Suppressor macrophage (primary cell): ENCODE measurements at regions not wholly inside any gene's neighbourhood (a gene's known extent, or its start where the extent isn't known, plus 50 kb on each side); places are given as distances from the start of the nearest gene placed in this dataset.

Experiments used
- DNase-seq, 4 experiments: peaks; one replicate each; pipeline ENCODE4 v3.0.0-alpha.2; 2020 to 2022

GRCh38 chr4:151831526-151831925 lies 70.7 kb upstream of the GATB start:
- no peak for DNase-seq

DNA sequence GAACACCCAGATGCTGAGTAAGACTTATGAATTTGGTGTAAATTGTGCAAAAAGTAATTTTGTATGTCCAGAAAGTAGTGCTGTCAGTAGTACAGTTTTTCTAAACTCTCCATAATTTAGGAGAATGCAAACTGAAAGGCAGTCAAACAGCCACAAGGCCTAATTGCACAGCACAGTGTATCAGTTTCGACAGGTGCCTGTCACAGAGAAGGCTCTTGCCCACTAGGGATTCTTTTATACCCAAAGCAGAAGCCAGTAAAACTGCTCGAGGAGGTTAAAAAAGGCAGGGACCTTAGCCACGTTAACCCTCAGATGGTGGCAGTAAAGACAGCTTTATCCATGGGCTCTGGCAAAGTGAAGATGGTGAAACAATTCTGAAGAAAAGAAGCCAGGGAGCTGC lies 69.4 kb upstream of the GATB start:
- DNase-seq, result no peak

GRCh38 chr4:151829309-151829708 lies 68.5 kb upstream of the GATB start:
- no peak for DNase-seq

DNA sequence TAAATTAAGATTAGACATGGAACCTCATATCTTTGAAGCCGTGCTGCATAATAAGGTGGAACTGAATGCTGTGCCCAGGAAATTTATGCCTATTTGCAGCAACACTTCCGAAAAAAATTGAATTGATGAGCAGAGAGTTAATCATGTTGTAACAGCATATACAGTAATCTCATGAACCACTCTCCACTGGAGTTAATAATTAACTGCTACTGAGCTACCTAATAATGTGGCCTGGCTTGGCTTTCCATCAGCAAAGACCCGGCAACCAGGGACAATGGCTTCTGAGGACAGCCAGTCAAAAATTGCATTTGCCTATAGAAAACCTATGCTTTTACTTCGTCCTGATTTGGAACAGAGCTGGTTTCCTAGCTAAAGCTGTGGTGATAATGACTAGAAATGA lies 63.8 kb upstream of the GATB start:
- DNase-seq, result no peak

DNA sequence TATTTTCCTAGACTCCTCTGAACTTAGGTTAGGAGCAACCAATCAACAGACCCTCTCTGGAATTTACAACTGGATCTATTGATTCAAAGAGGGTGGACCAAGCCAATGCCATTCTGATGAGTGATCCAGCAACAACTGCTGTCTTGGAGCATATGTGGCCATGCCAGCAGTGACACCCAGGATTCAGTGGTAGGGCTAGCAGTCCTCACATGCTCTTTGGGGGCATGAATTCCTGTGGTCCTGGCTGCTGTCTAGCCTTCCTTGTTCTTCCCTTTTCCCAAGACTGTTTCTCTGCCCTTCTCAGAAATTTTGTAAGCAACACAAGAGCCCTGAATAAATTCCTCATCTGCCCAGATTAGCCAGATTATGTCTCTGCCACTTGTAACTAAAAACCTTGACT lies 61.5 kb upstream of the GATB start:
- no peak for DNase-seq

GRCh38 chr4:151820004-151820403 lies 59.2 kb upstream of the GATB start:
- DNase-seq, result no peak

DNA sequence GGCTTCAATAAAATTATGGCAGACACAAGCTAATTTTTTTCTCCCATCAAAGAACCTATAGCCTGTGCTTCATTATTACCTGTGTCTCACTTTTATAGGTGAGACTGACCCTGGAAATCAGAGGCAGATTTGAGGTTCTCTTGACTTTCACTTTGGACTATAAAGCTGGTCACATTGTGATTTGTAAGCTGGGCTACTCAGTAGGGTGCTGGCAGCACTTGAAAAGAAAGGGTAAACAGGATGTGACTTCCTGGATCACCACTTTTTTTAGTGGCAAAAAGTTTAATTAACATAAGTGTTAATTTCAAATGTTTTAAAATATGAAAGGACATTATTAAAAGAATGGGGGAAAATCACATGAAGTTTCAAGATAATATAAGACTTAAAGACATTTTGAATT lies 50.6 kb upstream of the GATB start:
- DNase-seq, result no peak
